HG03280 (cell line): ENCODE measurements at regions not wholly inside any gene's neighbourhood (a gene's known extent, or its start where the extent isn't known, plus 50 kb on each side); places are given as distances from the start of the nearest gene placed in this dataset.
"Not testable (repeated sequence)": the region's sequence is repeated elsewhere in the genome, so short reads cannot be mapped to it uniquely, and the experiment has no call there.

Experiments
- ATAC-seq: cut with Tn5 transposase; IDR thresholded peaks from one replicate; pipeline ENCODE4 v1.9.1; 2021; ENCODE audit warnings: mild to moderate bottlenecking, moderate library complexity; ENCODE audit not compliant: unreplicated experiment

DNA sequence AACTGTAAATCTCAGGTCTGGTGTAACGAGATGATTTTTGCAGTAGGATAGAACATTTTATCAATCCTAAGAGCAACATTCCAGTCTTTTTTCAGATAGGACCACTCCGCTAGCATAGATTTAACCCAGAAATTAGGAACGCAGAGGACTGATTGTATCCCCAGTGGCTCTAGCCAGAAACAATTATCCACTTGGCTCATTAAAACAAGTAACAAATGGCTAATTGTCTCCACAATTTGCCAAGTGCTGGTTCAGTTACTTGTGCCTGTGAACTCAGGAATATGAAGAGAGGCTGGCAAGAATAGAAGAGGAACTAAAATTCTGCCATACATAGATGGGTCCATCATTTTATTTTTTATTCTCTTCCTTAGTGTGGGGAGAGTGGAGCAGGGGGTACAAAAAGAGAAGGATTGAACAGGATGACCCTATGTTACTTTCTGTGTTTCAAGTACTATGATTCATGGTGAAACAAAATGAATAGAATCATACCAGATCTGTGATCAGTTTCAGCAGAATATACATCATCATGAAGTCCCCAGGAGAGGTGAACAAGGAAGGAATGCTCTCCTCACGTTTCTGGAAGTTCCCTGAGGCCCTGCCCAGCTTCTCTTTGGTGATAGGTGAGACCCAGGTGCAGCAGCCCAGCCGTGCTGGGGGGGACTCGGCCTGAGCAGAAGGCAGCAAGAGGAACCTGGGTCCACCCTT lies 121.6 kb downstream of the ARL4C start:
- ATAC-seq: no peak

DNA sequence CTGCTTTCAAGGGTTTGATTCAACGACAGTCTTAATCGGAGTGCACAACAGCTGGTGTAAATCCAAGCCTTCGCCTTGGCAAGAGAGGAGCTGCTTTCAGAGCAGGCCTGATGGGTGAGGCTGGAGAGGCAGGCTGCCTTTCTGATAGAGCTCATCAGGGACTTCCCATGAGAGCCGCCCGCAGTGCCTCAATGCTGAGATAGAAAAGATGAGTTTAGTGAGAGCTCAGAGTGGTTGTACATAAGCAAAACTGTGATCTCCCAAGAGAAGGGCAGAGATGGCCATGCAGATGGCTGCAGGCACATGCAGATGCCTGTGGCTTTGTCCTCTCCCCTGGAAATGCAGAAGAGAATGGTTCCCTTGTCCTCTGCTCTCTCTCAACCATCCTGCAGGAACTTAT lies 122.1 kb downstream of the ARL4C start:
- ATAC-seq: no peak

DNA sequence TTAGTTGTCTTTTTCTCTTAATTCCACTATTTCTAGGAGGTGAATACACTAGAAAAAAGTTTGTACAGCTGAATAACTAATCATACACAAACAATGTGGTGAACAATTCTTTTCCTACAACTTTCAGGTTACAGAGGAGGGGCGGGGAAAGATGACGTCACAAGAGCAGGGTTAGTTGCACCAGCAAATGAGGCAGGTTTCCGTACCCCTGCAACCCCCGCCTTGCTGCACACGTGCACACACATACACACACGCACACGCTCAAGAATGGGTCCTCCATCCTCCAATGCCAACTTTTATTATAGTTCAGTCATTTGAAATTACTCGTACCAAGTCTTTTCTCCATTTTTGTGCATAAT lies 122.8 kb downstream of the ARL4C start:
- ATAC-seq: no peak

DNA sequence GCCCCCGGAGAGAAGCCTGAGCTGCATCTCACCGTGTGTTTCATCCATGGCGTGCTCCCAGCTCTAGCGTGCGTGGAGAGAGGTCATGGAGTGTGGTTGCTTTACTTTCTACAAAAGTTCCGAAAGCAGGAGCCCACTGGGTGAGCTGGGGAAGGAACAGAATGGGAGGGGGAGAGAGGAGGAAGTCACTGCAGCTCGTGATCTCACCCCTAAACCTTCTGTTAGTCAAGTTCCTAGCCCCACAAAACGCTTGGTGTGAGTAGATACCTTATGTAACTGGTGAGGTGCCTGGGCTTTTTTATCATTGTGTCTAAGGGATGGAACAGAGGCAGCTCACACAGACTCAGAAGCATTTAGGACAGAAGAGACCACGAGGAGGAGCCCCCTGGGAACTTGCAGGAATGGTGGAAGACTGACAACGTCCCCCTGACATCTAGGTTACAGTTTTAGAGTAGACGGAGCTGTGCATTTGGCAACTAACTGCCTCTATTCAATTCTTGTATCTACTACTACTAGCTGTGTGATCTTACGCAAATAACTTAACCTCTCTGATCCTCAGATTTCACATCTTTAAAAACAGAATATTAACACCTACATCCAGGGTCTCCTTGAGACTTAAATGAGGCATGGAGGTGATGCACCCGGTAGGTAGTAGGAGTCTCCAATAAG lies 123.3 kb downstream of the ARL4C start:
- ATAC-seq: no peak

DNA sequence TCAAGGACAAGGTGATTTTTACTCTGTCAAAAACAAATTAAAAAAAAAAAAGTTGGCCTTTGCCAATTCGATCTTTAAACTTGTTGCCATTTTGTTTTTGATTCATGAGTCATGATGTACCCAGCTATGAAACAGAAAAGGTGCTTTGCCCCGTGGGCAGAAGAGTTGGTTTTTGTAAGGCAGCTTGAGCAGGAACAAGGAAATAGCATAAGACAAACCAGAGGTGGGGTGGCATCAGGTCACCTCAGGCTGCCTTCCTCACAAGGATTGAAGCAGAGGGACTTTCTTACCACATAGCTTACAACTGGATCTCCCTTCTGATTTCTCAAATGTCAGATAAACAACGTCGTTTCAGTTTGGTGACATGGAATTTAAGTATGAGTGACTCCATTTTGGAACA lies 123.8 kb downstream of the ARL4C start:
- ATAC-seq: no peak

DNA sequence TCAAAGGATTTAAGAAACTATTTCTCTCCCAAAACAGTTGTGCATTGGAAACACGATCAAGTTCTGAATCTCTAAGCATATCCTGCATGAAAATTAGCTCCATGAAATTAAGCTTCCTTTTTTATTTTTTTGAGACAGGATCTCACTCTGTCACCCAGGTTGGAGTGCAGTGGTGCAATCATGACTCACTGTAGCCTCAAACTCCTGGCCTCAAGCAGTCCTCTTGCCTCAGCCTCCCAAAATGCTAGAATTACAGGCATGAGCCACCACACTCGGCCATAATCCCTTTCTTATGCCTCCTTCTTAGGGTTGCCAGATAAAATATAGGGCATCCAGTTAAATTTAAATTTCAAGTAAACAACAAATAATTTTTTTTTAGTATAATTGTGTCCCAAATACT lies 124.4 kb downstream of the ARL4C start:
- ATAC-seq: no peak

DNA sequence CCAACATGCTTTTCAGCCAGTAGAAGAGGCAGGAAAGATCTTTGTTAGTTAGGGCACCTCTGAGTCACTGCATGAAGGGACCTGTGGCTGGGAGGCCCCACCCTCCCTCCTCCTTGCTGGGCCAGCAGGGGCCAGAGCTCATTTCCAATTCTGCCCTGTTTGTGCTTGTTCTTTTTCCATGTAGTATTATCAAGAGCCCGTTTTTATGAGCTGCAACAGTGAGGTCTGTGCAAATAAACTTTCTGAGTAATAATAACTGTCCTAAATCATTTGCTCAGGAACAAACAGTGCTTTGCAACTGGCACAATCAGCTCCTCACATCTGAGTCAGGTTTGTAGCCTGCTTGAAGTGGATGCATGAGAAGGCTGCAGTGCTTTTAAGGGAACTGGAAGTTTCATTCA lies 128.0 kb downstream of the ARL4C start:
- no peak for ATAC-seq

DNA sequence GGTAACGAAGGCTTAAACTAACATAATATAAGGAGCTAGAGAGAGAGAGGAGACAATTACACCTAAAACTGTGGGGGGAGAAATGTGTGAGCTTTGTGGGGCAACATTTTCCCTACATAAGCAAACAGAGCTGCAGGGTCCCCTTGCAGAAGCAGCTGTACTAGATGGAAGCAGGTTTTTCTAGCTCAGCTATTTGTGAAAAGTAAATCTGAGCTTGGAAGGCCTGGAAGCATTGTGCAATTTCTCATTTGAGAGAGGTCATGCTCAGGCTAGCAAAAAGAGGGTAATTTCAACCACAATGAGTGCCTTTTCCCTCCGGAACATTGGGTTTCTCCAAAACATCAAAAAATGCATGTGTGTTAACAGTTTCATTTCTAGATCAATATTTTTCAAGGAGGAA lies 130.0 kb downstream of the ARL4C start:
- ATAC-seq: no peak

DNA sequence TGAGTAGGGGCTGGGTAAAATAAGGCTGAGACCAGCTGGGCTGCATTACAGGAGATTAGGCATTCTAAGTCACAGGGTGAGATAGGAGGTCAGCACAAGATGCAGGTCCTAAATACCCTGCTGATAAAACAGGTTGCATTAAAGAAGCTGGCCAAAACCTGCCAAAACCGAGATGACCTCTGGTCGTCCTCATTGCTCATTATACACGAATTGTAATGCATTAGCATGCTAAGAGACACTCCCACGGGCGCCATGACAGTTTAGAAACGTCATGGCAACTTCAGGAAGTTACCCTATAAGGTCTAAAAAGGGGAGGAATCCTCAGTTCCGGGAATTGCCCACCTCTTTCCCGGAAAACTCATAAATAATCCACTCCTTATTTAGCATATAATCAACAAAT lies 132.2 kb downstream of the ARL4C start:
- no peak for ATAC-seq

DNA sequence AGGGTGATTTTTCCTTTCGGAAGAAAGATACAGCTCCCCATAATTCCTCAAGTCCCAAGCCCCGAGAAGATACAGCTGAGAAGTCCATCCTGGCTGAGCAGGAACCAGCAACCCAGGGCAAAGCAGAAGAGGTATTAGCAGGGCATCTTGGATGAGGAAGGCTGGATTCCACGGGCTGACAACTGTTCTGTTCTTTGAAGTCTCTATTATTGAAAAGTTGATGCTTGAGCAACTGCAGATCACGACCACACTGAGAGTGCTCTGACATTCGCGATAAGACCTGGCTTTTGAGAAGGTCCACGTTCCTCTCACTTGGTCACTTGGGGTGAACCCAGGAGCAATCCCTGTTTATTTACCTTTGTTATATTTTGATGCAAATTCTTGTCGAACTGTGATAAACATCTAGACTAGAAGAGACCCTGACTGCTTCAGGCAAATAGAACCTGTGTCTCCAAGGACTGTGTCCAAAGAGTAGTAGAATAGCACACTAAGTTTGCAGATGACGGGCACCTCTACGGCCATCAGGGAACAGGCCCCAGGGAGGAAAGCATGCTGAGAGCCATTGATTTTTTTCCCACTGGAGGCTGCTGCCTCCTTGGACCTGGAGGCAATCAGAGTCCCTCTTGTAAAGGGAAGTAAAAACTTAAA lies 133.1 kb downstream of the ARL4C start:
- no peak for ATAC-seq

DNA sequence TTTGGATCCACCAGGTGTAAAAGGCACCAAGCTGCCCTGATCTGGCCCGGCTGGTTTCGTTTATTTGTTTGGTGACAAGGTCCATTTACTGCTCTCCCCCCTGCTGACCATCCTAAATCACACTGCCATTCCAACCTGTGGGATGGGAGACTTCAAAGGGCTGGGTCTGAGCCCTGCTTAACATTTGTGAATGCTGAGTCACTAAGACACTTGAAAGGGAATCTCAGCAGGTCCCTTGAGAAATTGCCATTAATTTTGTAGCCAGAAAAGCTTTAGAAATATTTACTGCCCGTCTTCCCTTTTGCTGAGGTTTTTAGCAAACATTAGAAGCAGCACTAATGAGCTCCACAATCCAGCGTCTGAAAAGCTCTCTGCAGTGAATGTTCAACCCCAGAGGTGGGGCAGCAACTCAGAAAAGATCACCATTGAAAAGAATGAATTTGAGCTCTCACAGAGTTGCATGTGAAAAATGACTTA lies 133.8 kb downstream of the ARL4C start:
- ATAC-seq: no peak

DNA sequence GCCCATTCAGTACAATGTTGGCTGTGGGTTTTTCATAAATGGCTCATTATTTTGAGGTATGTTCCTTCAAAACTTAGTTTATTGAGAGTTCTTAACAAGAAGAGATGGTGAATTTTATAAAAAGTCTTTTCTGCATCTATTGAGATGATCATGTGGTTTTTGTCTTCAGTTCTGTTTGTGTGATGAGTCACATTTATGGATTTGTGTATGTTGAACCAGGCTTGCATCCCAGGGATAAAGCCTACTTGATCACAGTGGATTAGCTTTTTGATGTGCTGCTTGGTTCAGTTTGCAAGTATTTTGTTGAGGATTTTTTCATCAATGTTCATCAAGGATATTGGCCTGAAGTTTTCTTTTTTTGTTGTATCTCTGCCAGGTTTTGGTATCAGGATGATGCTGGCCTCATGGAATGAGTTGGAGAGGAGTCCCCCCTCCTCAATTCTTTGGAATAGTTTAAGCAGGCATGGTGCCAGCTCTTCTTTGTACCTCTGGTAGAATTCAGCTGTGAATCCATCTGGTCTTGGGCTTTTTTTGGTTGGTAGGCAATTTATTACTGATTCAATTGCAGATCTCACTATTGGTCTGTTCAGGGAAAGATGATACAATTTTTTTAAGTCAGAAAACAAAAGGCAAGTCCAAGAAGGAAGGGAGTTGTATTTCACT lies 136.4 kb downstream of the ARL4C start:
- not testable (repeated sequence) for ATAC-seq

DNA sequence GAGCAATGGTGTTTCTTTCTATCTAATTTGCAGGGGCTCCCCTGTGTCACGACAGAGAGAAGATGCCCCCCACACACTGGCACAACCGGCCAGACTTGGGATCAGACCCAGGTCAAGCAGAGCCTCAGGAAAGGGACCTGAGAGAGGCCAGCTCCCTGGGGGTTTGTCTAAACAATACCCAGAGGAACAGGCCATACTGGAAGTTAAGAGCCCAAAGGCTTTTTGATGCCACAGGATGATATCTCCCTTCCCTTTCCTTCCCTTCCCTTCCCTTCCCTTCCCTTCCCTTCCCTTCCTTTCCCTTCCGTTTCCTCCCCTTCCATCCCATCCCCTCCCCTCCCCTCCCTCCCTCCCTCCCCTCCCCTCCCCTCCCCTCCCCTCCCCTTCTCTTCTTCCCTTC lies 139.2 kb downstream of the ARL4C start:
- no peak for ATAC-seq

DNA sequence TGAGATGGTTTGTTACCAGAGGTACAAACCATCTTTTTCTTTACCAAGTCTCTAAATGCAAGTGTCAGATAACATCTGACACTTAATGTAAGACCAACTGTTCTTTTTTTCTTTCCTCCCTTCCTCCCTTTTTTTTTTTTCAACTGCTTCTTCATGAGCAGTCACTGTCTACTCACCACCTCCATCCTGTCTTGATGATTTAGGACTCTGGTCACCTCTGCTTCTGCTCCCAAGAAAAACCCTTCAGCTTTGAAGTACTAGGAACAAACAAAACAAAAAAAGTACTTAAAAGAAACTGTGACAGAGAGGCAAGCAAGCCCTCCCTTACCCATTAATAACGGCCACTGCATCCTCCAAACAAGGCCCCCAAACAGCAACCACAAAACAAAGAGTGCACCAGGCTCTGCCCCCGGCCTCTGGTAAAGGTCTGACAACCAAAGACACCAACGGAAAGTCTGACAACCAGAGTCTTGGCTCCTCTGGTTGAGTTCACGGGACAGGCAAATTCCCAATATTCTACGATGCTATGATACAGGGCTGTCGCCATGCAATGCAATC lies 141.0 kb downstream of the ARL4C start:
- ATAC-seq: no peak

DNA sequence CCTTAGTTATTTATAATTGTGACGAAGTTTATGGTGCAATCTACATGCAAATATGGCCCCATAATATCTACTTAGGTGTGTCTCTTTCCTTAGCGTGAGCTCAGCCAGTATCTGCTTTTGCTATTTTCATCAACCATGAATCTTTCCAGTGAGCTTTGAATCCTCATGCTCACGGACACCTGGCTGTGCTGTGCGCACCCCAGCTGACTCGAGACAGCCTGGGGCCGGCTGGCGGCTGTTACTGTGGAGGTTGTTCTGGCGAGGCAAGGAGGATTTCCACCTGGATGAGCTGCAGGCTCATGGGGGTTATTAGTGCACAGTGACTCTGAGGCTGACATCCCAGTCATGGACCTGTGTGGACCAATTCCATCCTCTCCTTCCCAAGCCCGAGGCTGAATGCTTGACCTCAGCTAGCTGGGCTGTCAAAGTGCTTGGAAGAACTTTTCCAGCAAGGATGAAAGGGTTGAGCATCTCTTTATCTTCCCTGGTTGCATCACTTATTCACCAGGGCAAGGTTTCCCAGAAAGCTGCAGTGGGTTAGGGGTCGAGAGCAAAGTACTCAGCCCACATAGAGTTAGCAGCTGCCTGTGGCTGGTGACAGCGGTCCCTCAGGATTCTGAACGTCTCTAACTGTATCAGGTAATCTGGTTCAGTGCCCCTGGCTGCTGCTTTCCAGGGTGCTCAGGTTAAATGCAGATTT lies 141.7 kb downstream of the ARL4C start:
- ATAC-seq: no peak

DNA sequence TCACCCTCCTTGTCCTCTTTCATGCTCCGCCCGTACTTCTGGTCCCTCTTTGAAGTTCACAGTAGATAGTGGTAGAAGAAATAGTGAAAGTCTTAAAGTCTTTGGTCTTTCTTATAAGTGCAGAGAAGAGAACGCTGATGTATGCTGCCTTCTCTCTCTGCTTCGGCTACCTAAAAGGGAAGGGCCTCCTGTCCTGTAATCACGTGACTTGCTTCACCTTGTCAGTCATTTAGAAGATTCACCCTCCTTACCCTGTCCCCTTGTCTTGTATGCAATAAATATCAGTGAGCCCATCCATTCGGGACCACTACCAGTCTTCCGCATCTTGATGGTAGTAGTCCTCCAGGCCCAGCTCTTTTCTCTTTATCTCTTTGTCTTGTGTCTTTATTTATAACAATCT lies 144.6 kb downstream of the ARL4C start:
- no peak for ATAC-seq

DNA sequence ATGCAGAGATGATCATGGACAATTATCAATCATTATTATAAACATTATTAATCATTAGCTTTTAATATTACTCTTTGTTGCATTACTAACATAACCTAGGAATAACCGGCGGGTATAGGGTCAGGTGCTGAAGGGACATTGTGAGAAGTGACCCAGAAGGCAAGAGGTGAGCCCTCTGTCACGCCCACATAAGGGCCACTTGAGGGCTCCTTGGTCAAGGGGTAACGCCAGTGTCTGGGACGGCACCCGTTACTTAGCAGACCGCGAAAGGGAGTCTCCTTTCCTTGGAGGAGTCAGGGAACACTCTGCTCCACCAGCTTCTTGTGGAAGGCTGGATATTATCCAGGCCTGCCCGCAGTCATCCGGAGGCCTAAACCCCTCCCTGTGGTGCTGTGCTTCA lies 145.0 kb downstream of the ARL4C start:
- ATAC-seq: not testable (repeated sequence)

DNA sequence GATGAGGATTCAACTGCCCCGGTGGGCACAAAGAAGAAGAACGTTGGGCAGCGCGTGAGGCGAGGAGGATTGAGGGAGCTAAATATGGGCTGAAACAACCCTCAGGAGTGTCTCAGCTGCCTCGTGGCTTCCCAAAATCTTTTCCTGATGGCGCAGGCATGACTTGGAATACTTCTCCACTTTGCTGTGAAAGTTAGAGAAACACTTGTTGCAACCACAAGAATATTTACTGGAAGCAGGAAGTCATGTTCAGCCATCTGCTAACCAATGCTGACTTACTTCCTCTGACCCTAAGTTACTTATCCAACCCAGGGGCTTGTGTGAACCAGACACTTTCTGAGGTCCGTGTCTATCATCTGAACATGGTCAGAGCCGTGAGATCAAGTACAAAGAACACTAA lies 148.8 kb downstream of the ARL4C start:
- ATAC-seq: no peak

DNA sequence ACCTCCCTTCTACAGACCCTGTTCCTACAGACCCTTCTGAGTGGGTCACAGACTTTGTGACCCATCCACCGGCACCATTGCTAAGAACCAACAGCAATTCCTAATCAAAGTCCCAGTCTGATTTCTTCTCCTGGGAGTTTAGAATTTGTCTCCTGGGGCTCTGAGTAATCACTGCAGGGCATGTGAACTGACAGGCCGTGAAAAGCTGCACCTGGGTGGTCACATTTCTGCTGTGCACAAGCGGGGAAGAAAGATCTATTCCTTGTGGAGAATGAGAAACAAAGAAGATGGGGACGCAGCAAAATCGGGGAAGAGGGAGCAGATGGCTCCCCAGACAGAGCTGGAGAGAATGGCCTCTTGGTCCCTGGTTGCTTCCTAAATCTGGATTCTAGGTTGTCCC lies 151.0 kb downstream of the ARL4C start:
- ATAC-seq: no peak

DNA sequence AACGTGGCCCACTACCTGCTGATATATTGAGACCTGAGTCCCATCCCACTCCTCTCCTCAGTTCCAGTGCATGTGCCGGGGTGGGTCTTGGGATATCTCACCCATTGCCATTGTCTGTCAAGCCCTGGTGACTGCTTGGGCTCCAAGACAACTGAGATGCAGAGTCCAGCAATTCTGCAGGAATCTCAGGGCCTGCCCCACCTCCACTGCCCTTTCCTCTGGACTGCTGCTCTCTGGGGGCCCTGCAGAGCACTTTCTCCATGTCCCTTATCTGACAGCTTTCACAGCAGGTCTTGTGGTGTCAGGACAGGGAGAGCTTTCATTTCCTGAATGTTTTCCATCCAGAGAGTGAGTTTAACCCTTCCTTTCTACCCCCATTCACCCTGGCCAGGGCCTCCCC lies 152.9 kb downstream of the ARL4C start:
- no peak for ATAC-seq

DNA sequence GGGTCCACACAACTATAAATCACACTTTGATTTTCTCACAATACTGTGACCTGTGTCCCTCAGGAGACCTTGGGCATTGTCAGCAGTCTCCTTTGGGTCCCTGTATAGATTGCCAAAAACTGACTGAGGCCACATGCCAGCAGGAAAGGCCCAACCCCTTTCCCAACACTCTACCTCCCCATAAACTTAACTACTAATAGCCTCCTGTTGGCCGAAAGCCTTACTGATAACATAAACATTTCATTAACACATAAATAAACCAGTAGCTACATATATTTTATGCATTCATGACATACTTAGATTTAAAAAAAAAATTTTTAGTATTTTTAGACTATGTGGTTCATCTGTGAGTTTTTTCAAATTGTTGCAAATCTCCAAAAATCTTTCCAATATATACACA lies 153.5 kb downstream of the ARL4C start:
- ATAC-seq: no peak
